ENCODE measurements at regions not wholly inside any gene's neighbourhood (a gene's known extent, or its start where the extent isn't known, plus 50 kb on each side); places are given as distances from the start of the nearest gene placed in this dataset.

DNA sequence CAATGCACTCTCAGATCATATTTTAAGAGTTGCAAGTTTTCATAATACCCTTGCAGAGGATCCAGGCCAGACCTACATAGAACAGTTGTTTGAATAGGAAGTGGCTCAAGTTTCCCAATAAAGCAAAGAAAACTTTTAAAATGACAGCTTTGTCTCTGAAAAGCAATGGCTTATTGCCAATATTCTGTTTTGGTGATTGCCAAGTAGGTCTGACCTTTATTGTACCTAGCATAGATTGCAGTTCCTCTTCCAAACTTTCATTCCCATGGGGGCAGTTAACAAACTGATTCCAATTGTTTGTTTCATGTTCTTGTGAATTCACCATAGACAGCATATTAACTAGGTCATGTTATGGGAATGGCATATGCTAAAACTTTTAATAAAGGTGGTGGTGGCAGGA, 664.6 kb upstream of the CA10 start:
- Histone ChIP-seq H3K4me1 (ENCODE audit: control insufficient read depth, extremely low read depth, insufficient read depth, low read length) (no peaks in the 10 kb centered on the region), H3K79me2 (ENCODE audit: control insufficient read depth, insufficient read depth, low read length) (no peaks in the 10 kb centered on the region), H4K20me1 (replicated peaks; ENCODE audit: control insufficient read depth, extremely low read depth, insufficient read depth, low read length) (no peaks in the 10 kb centered on the region), H3K4me2 (ENCODE audit: insufficient read depth, low read length) (no peak overlapping the region), H3K4me3 (replicated peaks in 1 of 3; ENCODE audit: insufficient read depth in 1 of 3, low read depth in 1 of 3, low read length in 3 of 3) (no peak overlapping the region), H3K9me1 (replicated peaks; ENCODE audit: control insufficient read depth, extremely low read depth, insufficient read depth, low read length) (no peaks in the 10 kb centered on the region), H2AFZ (ENCODE audit: low read depth, low read length) (no peak overlapping the region), H3K36me3 (ENCODE audit: control insufficient read depth in 2 of 2, extremely low read depth in 1 of 2, insufficient read depth in 2 of 2, low read length in 2 of 2) (no peaks in the 10 kb centered on the region), H3K9me3 (replicated peaks; ENCODE audit: control insufficient read depth, insufficient read depth, low read length) (no peaks in the 10 kb centered on the region), H3K27me3 (ENCODE audit: control insufficient read depth in 2 of 2, insufficient read depth in 2 of 2, low read length in 2 of 2) (no peaks in the 10 kb centered on the region), H3K27ac (ENCODE audit: insufficient read depth, low read depth, low read length) (no peak overlapping the region), H3K9ac (replicated peaks; ENCODE audit: extremely low read depth, insufficient read depth, low read length) (no peak overlapping the region)
- BruUV-seq (replicated peaks): no TSS peak
- intact Hi-C loops (cut with micrococcal nuclease): no loop called here
- ChIA-PET POLR2A (no interaction called here), CTCF (no interaction called here)
- FAIRE-seq: no peak
- peak; percentile 4 for DNase-seq (ENCODE audit: low read depth, low spot score)
- dilution Hi-C loops (cut with MboI; ENCODE audit: extremely low pct_ligation_motif_present, low sequenced_read_pairs): no loop called here
- no peak for TF ChIP-seq EZH2 (IDR thresholded peaks at IDR 0.05; ENCODE audit: borderline replicate concordance, low read depth, low read length, severe bottlenecking)
- TF ChIP-seq GATA2 (IDR thresholded peaks at IDR 0.05; ENCODE audit: insufficient read depth, insufficient read length, low read depth, low read length): no peak
- no peak for TF ChIP-seq JUN (IDR thresholded peaks at IDR 0.05; ENCODE audit: borderline replicate concordance, insufficient read depth, insufficient read length, low read depth)
- TF ChIP-seq, protein P1, sequence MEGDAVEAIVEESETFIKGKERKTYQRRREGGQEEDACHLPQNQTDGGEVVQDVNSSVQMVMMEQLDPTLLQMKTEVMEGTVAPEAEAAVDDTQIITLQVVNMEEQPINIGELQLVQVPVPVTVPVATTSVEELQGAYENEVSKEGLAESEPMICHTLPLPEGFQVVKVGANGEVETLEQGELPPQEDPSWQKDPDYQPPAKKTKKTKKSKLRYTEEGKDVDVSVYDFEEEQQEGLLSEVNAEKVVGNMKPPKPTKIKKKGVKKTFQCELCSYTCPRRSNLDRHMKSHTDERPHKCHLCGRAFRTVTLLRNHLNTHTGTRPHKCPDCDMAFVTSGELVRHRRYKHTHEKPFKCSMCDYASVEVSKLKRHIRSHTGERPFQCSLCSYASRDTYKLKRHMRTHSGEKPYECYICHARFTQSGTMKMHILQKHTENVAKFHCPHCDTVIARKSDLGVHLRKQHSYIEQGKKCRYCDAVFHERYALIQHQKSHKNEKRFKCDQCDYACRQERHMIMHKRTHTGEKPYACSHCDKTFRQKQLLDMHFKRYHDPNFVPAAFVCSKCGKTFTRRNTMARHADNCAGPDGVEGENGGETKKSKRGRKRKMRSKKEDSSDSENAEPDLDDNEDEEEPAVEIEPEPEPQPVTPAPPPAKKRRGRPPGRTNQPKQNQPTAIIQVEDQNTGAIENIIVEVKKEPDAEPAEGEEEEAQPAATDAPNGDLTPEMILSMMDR (IDR thresholded peaks at IDR 0.05; ENCODE audit: extremely low read depth in 1 of 2, insufficient read depth in 1 of 2, low read depth in 1 of 2, low read length in 2 of 2): no peak
- no peak for TF ChIP-seq POLR2A (IDR thresholded peaks at IDR 0.05; ENCODE audit: low read depth, low read length)
- TF ChIP-seq MYC (IDR thresholded peaks at IDR 0.05; ENCODE audit: low read depth, low read length): no peak
- TF ChIP-seq POLR2AphosphoS5 (IDR thresholded peaks at IDR 0.05; ENCODE audit: insufficient read depth, low read depth, low read length): no peak
- TF ChIP-seq FOS (IDR thresholded peaks at IDR 0.05; ENCODE audit: borderline replicate concordance, insufficient read depth, low read length): no peak
- TF ChIP-seq, protein P2, sequence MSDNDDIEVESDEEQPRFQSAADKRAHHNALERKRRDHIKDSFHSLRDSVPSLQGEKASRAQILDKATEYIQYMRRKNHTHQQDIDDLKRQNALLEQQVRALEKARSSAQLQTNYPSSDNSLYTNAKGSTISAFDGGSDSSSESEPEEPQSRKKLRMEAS (IDR thresholded peaks at IDR 0.05; ENCODE audit: insufficient read depth, insufficient read length): no peak
